GM10248 (cell line): ENCODE measurements at regions not wholly inside any gene's neighbourhood (a gene's known extent, or its start where the extent isn't known, plus 50 kb on each side); places are given as distances from the start of the nearest gene placed in this dataset.
"Not testable (repeated sequence)": the region's sequence is repeated elsewhere in the genome, so short reads cannot be mapped to it uniquely, and the experiment has no call there.

Experiments
- CTCF ChIA-PET: fragments of 300-600 bp; sonication (Branson Sonifier 250); formaldehyde crosslinking; extraction: SDS; loops from one replicate; lab custom pipeline; 2021; ENCODE audit warnings: antibody characterized with exemption; lab: Yijun Ruan, JAX
- POLR2A ChIA-PET: fragments of 350-650 bp; sonication (Branson Sonifier 250); formaldehyde crosslinking; extraction: SDS; loops from one replicate; lab custom pipeline; 2020; ENCODE audit warnings: antibody characterized with exemption; lab: Yijun Ruan, JAX
- DNase-seq: peaks from one replicate; pipeline ENCODE4 v3.0.0; 2012; ENCODE audit errors: extremely low spot score
- CTCF ChIP-seq: IDR thresholded peaks from 2 replicates; pipeline ENCODE4 v1.5.1; 2012; ENCODE audit warnings: mild to moderate bottlenecking, low read depth; ENCODE audit errors: extremely low read depth, missing control alignments, control extremely low read depth

DNA sequence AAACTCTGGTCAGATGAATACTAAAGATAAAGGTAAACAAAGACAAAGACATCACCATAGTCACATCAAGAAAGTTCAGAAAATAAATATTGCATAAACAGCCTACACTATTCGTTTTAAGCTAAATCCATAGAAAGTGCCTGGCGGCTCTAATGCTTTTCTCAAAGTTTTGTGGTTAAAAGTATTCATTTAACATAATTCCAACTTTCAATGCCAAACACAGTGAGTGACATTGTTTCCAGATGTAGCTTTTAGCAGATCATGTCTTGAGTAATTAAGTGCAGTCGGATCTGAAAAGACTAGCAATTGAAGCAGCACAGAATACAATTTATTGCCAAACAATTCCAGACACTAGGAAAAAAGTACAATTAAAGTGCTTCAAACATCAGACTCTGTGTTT is 287.1 kb upstream of the ADGRL3 start:
- TF ChIP-seq CTCF: no peak
- DNase-seq: no peak
- ChIA-PET POLR2A (no interaction called here), CTCF (interaction anchor here (1.1 to 1.9 kb wide), 2 partner anchors 9 to 12 kb away, joined by 3 to 8 read pairs; no protein-coding TSS in a partner anchor)

DNA sequence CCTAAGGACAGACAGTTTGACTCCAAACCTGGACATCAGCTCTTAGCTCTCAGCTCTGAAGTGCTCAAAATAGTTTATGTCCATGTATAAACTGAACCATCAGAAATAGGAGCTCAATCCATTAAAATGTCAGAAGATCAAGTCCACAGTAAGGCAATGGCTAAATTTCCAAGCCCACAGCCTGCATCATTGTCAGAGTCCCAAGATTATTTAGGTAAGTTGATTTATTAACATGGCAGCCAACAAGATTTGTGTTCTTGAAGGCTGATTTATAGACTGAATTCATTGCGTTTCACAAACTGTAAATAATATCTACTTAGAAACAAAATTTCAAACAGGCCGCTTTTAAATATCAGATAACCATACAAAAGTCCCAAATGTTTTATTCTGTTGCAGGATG is 286.5 kb upstream of the ADGRL3 start:
- TF ChIP-seq CTCF: no peak
- CTCF ChIA-PET: interaction anchor here (1.1 to 1.9 kb wide), 3 partner anchors 10 to 23 kb away, joined by 3 to 8 read pairs (median 3); no protein-coding TSS in a partner anchor

DNA sequence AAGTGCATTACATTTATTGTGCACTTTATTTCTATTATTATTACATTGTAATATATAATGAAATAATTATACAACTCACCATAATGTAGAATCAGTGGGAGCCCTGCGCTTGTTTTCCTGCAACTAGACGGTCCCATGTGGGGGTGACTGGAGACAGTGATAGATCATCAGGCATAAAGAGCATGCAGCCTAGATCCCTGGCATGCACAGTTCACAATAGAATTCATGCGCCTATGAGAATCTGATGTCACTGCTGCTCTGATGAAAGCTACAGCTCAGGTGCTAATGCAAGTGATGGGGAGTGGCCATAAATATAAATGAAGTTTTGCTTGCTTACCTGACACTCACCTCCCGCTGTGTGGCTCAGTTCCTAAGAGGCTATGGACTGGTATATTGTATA is 278.4 kb upstream of the ADGRL3 start:
- CTCF ChIA-PET: interaction anchor here (2.2 kb wide), 1 partner anchor 18 kb away, joined by 5 read pairs; no protein-coding TSS in a partner anchor
- POLR2A ChIA-PET, DNase-seq: not testable (repeated sequence)

More for the DNA sequence above, 286.5 kb upstream of the ADGRL3 start:
- POLR2A ChIA-PET: no interaction called here
- DNase-seq: no peak

DNA sequence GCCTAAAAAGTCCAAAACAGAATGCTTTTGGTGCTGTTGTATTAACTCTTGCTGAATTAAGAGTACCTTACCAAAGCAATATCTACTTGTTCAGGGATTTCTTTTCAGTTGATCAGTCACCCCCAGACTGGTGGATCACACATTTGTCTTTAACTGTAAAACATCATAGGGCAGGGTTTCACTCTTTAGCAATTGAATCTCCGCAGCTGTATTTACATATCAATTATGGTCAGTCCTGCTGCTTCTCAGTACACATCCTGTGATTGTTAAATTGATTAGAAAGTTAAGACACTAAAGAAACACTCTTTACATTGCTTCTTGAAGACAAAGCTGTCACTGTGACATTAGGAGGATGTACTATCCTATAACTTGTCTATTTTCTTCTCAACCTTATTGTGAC is 277.1 kb upstream of the ADGRL3 start:
- POLR2A ChIA-PET: no interaction called here
- no peak for TF ChIP-seq CTCF
- CTCF ChIA-PET: no interaction called here
- DNase-seq: no peak

DNA sequence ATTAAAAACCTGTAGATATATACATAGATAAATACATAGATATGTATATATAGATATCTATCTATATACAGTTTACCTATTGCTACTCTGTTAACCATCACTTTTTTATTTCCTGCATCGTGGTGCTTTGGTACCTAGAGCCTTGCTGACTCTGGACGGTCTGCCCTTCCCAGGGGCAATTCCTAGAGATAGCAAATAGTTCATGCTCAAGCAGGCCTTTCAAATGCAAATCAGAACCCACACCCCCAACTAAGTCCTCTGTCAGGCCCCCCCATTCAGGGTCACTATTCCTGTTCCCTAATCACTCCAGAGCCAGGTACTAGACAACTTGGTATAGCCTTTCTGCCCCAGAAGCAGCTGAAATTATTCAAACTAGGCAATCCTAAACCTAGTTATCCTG is 273.5 kb upstream of the ADGRL3 start:
- DNase-seq: no peak
- POLR2A ChIA-PET: no interaction called here
- CTCF ChIA-PET: interaction anchor here (2.7 kb wide), 1 partner anchor 13 kb away, joined by 8 read pairs; no protein-coding TSS in a partner anchor
- TF ChIP-seq CTCF: no peak

GRCh38 chr4:60930866-60931265 is 269.3 kb upstream of the ADGRL3 start:
- no peak for DNase-seq
- TF ChIP-seq CTCF: no peak
- POLR2A ChIA-PET: no interaction called here
- CTCF ChIA-PET: no interaction called here

DNA sequence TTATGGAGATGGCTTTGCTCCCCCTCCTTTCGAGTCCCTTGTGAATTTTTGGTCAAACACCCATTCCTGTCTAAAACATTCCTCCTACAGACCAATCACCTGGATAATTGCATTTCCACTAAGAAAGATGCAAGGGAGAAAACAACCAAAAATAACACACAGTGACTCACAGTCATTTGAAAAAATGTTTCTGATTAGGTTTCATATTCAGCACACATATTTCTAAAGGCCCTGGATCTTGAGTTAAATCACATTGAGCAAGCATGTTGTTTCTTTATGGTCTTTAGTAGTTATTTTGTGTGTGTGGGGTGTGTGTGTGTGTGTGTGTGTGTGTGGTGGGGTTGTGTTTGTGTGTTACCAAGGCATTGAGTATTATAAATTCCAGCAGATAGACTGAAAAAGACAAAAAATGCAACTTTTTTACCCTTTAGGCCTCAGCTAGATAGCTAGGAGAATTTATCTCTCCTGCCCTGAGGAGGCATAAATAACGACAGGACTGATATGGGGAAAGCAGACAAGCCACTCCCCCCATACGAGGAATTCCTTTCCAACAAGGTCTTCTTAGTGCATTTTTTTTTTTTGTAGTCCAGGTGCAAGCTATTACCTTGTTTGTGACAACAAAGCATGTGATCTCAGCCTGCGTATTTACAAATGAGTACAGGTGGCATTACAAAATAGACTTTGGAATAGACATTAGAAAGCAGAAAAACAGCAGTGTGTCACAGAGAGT is 265.4 kb upstream of the ADGRL3 start:
- TF ChIP-seq CTCF: no peak
- CTCF ChIA-PET: no interaction called here
- POLR2A ChIA-PET: no interaction called here
- no peak for DNase-seq
